Esophagus squamous epithelium (tissue), 4 donors: ENCODE measurements at regions not wholly inside any gene's neighbourhood (a gene's known extent, or its start where the extent isn't known, plus 50 kb on each side); places are given as distances from the start of the nearest gene placed in this dataset.

ENCODE experiments used
- CTCF ChIP-seq, 6 experiments: fragments of 450-650 bp in 4 of 6; fragments of 200-600 bp in 2 of 6; sonication (generic) in 2 of 6; IDR thresholded peaks; one replicate each; pipeline ENCODE4 v1.5.1; 2016 to 2019; ENCODE audit warnings: antibody characterized with exemption in 6 of 6, mild to moderate bottlenecking in 4 of 6, moderate library complexity in 4 of 6
- POLR2A ChIP-seq, 4 donors: fragments of 450-650 bp; IDR thresholded peaks; one replicate each; pipeline ENCODE4 v1.6.1; 2017; ENCODE audit warnings: antibody characterized with exemption in 4 of 4, mild to moderate bottlenecking in 4 of 4, moderate library complexity in 3 of 4

DNA sequence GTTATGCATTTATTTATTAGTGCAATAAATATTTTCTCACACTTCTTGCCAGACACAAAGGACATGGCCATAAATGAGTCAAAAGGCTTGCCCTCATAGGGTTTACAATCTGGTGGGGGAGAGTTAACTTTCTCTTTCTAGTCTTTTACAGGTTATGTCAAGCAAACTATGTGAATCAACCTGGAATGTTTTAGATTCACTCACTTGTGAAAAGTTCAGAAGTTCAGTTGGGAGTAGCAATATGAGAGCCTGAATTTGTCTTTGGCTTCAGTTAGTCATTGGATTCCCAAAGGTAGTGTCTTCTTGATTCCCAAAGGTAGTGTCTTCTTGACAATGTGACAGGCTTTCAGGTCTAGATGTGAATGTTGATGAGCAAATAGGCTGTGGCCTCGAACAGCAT lies 264.8 kb downstream of the SOX2 start:
- TF ChIP-seq CTCF (IDR thresholded peaks at IDR 0.05): no peak
- no peak for TF ChIP-seq POLR2A (IDR thresholded peaks at IDR 0.05)
